Posterior vena cava (tissue), 2 donors: ENCODE measurements at regions not wholly inside any gene's neighbourhood (a gene's known extent, or its start where the extent isn't known, plus 50 kb on each side); places are given as distances from the start of the nearest gene placed in this dataset.
"Not testable (repeated sequence)": the region's sequence is repeated elsewhere in the genome, so short reads cannot be mapped to it uniquely, and the experiment has no call there.

Experiments used
- DNase-seq: peaks from one replicate; pipeline ENCODE4 v3.0.0-alpha.2; 2020; ENCODE audit warnings: low spot score
- intact Hi-C, 2 donors: fragments of 100-400 bp; cut with DNase I; formaldehyde crosslinking; loops; one replicate each; pipeline versions ENCODE4 v1.14.1 to v1.14.2; 2022 to 2023
- donor health status: DM: yes; HTN: yes; CAD: no.
- donor health status: DM: yes; HTN: yes; CAD: no.

GRCh38 chr5:62243046-62243445 is 63.0 kb upstream of the KIF2A start:
- DNase-seq, intact Hi-C loops: not testable (repeated sequence)

- DNase-seq, intact Hi-C loops: not testable (repeated sequence)
Measured at GRCh38 chr5:62248192-62248591, 57.8 kb upstream of the KIF2A start.

GRCh38 chr5:62250085-62250484 is 55.9 kb upstream of the KIF2A start:
- intact Hi-C loops, DNase-seq: not testable (repeated sequence)

DNA sequence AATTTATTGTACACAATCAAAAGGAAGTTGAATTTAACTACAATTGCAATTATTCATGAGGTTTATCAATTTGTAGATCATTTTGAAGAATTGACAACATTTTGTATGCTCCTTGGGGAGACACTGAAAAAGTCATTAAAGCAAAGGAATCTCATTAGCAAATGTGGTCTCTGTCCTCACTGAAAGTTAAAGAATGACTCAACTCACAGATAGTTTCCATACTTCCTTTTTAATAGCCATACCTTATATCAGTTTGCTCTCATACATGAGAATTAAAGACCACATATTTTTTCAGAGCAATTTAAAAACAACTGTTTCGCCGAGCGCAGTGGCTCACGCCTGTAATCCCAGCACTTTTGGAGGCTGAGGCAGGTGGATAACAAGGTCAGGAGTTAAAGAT is 55.1 kb upstream of the KIF2A start:
- intact Hi-C loops, DNase-seq: not testable (repeated sequence)

DNA sequence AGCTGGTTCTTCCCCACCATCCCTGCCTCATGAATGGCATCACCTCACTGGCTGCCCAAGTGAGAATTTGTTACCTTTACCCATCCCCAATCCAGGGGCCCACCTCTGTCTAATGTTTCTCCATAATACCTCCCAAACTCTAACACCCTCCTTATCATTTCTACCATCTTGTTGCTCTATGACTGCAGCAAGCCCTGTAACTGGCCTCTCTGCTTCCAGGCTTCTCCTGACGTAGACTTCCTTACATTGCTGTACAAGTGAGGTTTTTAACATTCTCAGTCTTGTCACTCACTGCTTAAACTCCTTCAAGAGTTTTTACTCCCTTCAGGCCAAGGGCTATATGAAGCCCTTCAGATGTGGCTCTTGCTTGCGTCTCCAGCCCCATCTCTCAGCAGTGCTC is 53.5 kb upstream of the KIF2A start:
- intact Hi-C loops, DNase-seq: not testable (repeated sequence)

- intact Hi-C loops, DNase-seq: not testable (repeated sequence)
Measured at GRCh38 chr5:62255551-62255950, 50.5 kb upstream of the KIF2A start.

DNA sequence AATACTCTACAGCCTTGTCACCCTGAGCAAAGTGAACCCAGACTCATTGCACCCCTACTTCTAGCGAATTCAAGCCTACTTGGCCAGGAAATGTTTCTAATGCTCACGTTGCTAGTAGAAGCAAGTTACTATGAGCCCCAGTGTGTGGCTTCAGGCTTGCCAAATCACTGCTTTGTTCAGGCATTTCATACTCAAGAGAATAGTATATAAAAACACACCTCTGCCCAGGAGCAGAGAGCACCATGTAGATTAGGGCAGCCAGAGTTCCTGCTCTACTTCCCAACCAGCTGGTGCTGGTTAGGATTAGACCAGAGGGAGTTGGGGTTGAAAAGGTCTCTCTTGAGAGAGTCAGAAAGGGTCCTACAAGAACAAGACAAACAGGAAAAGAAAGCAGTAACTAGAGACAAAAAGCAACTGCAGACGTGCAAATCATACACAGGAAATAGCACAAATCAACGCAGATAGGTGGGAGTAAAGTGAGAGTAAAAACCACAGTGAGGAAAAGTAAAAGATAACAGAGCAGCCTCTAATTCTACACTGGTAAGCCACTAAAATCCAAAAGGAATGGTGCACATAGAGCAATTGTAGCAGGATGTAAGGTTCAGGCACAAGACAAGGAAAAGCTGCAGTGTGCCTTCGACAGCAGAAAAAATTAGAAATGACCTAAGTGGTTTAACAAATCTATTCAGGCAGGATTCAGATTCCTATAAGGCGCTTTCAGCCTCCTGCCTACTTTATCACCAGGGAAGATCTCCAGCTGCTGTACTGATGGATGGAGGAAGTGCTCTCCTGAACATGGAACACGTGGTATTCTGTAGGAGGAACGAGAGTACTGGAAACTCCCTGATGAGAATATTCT is 49.6 kb upstream of the KIF2A start:
- no peak for DNase-seq
- intact Hi-C loops, result no loop called here
